NOMO-1 (cell line): ENCODE measurements at regions not wholly inside any gene's neighbourhood (a gene's known extent, or its start where the extent isn't known, plus 50 kb on each side); places are given as distances from the start of the nearest gene placed in this dataset.
"Not testable (repeated sequence)": the region's sequence is repeated elsewhere in the genome, so short reads cannot be mapped to it uniquely, and the experiment has no call there.

Experiments
- DNase-seq, 2 experiments: peaks; one replicate each; lab custom pipeline; 2025; ENCODE audit not compliant: unreplicated experiment in 2 of 2; lab: John Stamatoyannopoulos, UW

GRCh38 chr5:155114655-155115054 lies 101.1 kb downstream of the KIF4B start:
- DNase-seq: no peak

GRCh38 chr5:155116456-155117251 lies 103.1 kb downstream of the KIF4B start:
- no peak for DNase-seq

GRCh38 chr5:155125551-155126095 lies 112.1 kb downstream of the KIF4B start:
- no peak for DNase-seq

GRCh38 chr5:155126573-155126972 lies 113.0 kb downstream of the KIF4B start:
- no peak for DNase-seq

- DNase-seq: no peak
These were observed 114.0 kb downstream of the KIF4B start for GRCh38 chr5:155127552-155127951.

GRCh38 chr5:155128786-155129512 lies 115.4 kb downstream of the KIF4B start:
- no peak for DNase-seq

- DNase-seq: no peak
These were observed 115.9 kb downstream of the KIF4B start for GRCh38 chr5:155129513-155129880.

GRCh38 chr5:155134130-155134529 lies 120.6 kb downstream of the KIF4B start:
- DNase-seq: no peak

GRCh38 chr5:155136216-155136850 lies 122.8 kb downstream of the KIF4B start:
- DNase-seq: no peak

- no peak for DNase-seq
These were observed 124.1 kb downstream of the KIF4B start for GRCh38 chr5:155137683-155138082.

- no peak for DNase-seq
These were observed 127.1 kb downstream of the KIF4B start for GRCh38 chr5:155140646-155141045.

- DNase-seq: no peak
These were observed 131.4 kb downstream of the KIF4B start for GRCh38 chr5:155144956-155145355.

GRCh38 chr5:155147222-155147621 lies 133.7 kb downstream of the KIF4B start:
- DNase-seq: no peak

GRCh38 chr5:155148694-155149093 lies 135.1 kb downstream of the KIF4B start:
- DNase-seq: no peak

- DNase-seq: peak in 1 of 2 experiments; percentile 30
These were observed 136.5 kb downstream of the KIF4B start for GRCh38 chr5:155150012-155150411.

GRCh38 chr5:155154973-155155372 lies 141.4 kb downstream of the KIF4B start:
- DNase-seq: no peak

- DNase-seq: not testable (repeated sequence)
These were observed 149.5 kb downstream of the KIF4B start for GRCh38 chr5:155163084-155163483.

GRCh38 chr5:155167736-155168135 lies 154.2 kb downstream of the KIF4B start:
- DNase-seq: no peak

- no peak for DNase-seq
These were observed 168.0 kb downstream of the KIF4B start for GRCh38 chr5:155181542-155181941.

GRCh38 chr5:155189476-155189875 lies 175.9 kb downstream of the KIF4B start:
- no peak for DNase-seq

- no peak for DNase-seq
These were observed 176.4 kb downstream of the KIF4B start for GRCh38 chr5:155189981-155190380.
